ENCODE measurements at regions not wholly inside any gene's neighbourhood (a gene's known extent, or its start where the extent isn't known, plus 50 kb on each side); places are given as distances from the start of the nearest gene placed in this dataset.

DNA sequence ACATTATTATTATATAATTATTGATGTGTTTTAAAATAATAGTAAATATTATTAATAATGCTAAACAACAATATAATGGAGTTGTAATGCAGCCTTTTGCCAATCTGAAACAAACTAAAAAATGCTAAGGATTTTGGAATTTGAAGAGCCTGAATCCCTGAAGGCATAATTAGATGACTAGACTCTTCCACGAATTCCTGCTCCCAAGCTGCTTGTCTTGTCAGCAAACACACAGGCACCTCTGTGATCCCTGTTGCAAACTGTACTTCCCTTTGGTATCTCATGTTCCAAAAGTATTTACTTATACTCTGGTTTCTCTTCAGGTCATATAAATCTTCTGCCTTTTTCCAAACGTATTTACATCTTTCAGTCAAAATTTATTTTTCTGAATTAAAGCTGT is 1862.4 kb downstream of the OLFM4 start:
- whole genome bisulfite sequencing (ENCODE audit: insufficient coverage), result 25% methylated on average over 1 of the region's 2 CpGs
- H3K4me1 ChIP-seq (ENCODE audit: control insufficient read depth, insufficient read depth, low read length), result no peaks in the 10 kb centered on the region
- no peaks in the 10 kb centered on the region for H3K36me3 ChIP-seq (ENCODE audit: control insufficient read depth, insufficient read depth, low read length)
- H3K27ac ChIP-seq (ENCODE audit: low read depth, low read length), result no peak overlapping the region
- H3K4me3 ChIP-seq (ENCODE audit: low read depth, low read length), result no peak overlapping the region
- H3K9me3 ChIP-seq (ENCODE audit: control insufficient read depth, insufficient read depth, low read length), result no peaks in the 10 kb centered on the region
- no peak for DNase-seq (ENCODE audit: low read depth in 4 of 6, low spot score in 6 of 6)
- H3K27me3 ChIP-seq (ENCODE audit: control insufficient read depth, insufficient read depth, low read length), result no peaks in the 10 kb centered on the region

DNA sequence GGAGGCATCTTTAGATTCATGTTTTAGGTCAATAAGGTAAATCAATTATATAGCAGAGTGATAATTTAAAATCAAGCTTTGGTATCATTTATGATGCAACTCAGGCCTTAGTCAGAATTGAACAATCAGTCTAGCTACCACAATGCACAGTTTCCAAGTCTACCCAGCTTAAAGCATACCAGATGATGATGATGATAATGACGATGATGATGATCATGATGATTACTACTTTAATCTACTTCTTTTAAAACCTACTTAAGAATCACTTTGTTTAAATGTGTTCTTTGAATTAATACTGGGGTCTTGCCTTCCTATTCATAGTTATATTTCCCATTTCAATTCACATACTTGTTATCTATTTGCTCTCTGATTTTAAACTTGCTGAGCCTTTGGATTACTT is 1872.7 kb downstream of the OLFM4 start:
- H3K36me3 ChIP-seq (ENCODE audit: control insufficient read depth, insufficient read depth, low read length), result no peaks in the 10 kb centered on the region
- H3K4me1 ChIP-seq (ENCODE audit: control insufficient read depth, insufficient read depth, low read length), result no peaks in the 10 kb centered on the region
- H3K9me3 ChIP-seq (ENCODE audit: control insufficient read depth, insufficient read depth, low read length), result no peaks in the 10 kb centered on the region
- WGBS (ENCODE audit: insufficient coverage), result no CpG with 5 or more reads among the region's 1 CpG
- no peak overlapping the region for H3K4me3 ChIP-seq (ENCODE audit: low read depth, low read length)
- H3K27ac ChIP-seq (ENCODE audit: low read depth, low read length), result no peak overlapping the region
- no peak for DNase-seq (ENCODE audit: low read depth in 4 of 6, low spot score in 6 of 6)
- H3K27me3 ChIP-seq (ENCODE audit: control insufficient read depth, insufficient read depth, low read length), result no peaks in the 10 kb centered on the region

DNA sequence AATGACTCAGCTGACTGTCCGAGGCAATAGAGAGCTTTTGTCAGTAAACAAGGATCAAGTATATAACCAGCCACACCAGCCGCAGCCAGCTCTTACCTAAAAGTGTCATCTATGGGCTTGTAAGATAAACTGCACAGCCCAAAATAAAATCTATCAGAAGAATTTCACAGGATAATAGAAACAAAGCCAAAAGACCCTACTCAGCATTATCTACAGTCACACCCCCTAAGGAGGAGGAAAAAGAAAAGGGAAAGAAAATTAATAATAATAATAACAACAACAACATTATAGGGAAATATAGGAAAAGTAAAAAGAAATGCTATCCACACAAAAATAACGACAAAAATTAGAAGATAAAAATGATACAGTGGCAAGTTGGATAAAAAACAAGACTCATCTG is 1883.8 kb downstream of the OLFM4 start:
- Histone ChIP-seq H3K4me1 (ENCODE audit: control insufficient read depth, insufficient read depth, low read length) (no peaks in the 10 kb centered on the region), H3K4me3 (ENCODE audit: low read depth, low read length) (no peak overlapping the region), H3K27me3 (ENCODE audit: control insufficient read depth, insufficient read depth, low read length) (no peaks in the 10 kb centered on the region), H3K27ac (ENCODE audit: low read depth, low read length) (no peak overlapping the region), H3K36me3 (ENCODE audit: control insufficient read depth, insufficient read depth, low read length) (no peaks in the 10 kb centered on the region), H3K9me3 (ENCODE audit: control insufficient read depth, insufficient read depth, low read length) (no peaks in the 10 kb centered on the region)
- WGBS (ENCODE audit: insufficient coverage), result no CpG with 5 or more reads among the region's 3 CpGs
- no peak for DNase-seq (ENCODE audit: low read depth in 4 of 6, low spot score in 6 of 6)

DNA sequence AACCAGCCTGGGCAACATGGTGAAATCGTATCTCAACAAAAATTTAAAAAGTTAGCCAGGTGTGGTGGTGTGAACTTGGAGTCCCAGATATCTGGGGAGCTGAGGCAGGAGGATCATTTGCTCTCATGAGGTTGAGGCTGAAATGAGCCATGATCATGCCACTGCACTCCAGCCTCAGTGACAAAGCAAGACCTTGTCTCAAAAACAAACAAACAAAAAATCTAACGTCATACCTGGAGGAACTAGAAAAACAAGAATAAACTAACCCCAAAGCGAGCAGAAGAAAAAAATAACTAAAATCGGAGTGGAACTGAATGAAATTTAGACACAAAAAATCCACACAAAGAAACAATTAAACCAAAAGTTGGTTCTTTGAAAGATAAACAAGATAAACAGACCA is 1885.1 kb downstream of the OLFM4 start:
- H3K36me3 ChIP-seq (ENCODE audit: control insufficient read depth, insufficient read depth, low read length), result no peaks in the 10 kb centered on the region
- no peak overlapping the region for H3K27ac ChIP-seq (ENCODE audit: low read depth, low read length)
- no CpG with 5 or more reads among the region's 4 CpGs for WGBS (ENCODE audit: insufficient coverage)
- no peaks in the 10 kb centered on the region for H3K9me3 ChIP-seq (ENCODE audit: control insufficient read depth, insufficient read depth, low read length)
- DNase-seq (ENCODE audit: low read depth in 4 of 6, low spot score in 6 of 6), result no peak
- no peak overlapping the region for H3K4me3 ChIP-seq (ENCODE audit: low read depth, low read length)
- H3K27me3 ChIP-seq (ENCODE audit: control insufficient read depth, insufficient read depth, low read length), result no peaks in the 10 kb centered on the region
- H3K4me1 ChIP-seq (ENCODE audit: control insufficient read depth, insufficient read depth, low read length), result no peaks in the 10 kb centered on the region

DNA sequence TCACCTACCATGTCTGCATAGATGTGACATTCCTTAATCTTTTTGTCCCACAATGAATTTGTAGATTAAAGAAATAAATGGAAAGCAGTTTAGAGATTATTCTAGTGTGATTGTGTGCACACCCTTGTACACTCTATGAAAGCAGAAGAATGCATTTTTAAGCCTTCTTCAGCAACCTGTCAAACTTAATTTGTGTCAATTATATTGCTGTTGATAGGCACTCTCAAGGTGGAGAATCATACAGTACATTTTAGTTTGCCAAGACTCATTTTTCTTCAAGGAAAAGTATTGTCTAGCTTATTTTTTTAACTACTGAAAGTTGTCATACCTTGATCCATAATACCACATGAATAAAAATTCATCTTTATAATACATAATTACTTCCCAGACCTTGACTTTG is 1898.9 kb downstream of the OLFM4 start:
- DNase-seq (ENCODE audit: low read depth in 4 of 6, low spot score in 6 of 6), result no peak
- H3K9me3 ChIP-seq (ENCODE audit: control insufficient read depth, insufficient read depth, low read length), result no peaks in the 10 kb centered on the region

DNA sequence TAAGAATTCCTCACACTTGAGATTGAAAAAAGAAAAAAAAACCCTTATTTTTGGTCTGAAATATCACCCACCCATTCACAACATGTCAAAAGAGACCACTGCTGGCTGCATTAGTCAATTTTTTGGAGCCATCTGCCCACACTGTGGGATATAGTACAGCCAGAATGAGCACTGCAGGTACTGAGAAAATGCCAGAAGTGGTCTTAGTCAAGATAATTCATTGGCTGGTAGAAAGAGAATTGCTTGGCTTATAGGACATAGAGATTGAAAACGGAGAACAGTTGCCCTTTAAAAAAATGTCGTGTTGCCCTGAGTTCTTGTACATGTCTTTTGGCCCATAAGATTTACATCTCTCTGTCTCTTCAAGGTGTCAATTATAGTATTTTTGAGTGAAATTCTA is 1899.5 kb downstream of the OLFM4 start:
- Histone ChIP-seq H3K36me3 (ENCODE audit: control insufficient read depth, insufficient read depth, low read length) (no peaks in the 10 kb centered on the region), H3K9me3 (ENCODE audit: control insufficient read depth, insufficient read depth, low read length) (no peaks in the 10 kb centered on the region), H3K4me1 (ENCODE audit: control insufficient read depth, insufficient read depth, low read length) (no peaks in the 10 kb centered on the region), H3K27ac (ENCODE audit: low read depth, low read length) (no peak overlapping the region), H3K27me3 (ENCODE audit: control insufficient read depth, insufficient read depth, low read length) (no peaks in the 10 kb centered on the region), H3K4me3 (ENCODE audit: low read depth, low read length) (no peak overlapping the region)
- WGBS (ENCODE audit: insufficient coverage), result 100% methylated on average over 1 of the region's 2 CpGs
- DNase-seq (ENCODE audit: low read depth in 4 of 6, low spot score in 6 of 6), result peak in 1 of 6 donors; percentile 11

More for the DNA sequence above, 1898.9 kb downstream of the OLFM4 start:
- Histone ChIP-seq H3K27me3 (ENCODE audit: control insufficient read depth, insufficient read depth, low read length) (no peaks in the 10 kb centered on the region), H3K4me3 (ENCODE audit: low read depth, low read length) (no peak overlapping the region), H3K4me1 (ENCODE audit: control insufficient read depth, insufficient read depth, low read length) (no peaks in the 10 kb centered on the region), H3K36me3 (ENCODE audit: control insufficient read depth, insufficient read depth, low read length) (no peaks in the 10 kb centered on the region), H3K27ac (ENCODE audit: low read depth, low read length) (no peak overlapping the region)

DNA sequence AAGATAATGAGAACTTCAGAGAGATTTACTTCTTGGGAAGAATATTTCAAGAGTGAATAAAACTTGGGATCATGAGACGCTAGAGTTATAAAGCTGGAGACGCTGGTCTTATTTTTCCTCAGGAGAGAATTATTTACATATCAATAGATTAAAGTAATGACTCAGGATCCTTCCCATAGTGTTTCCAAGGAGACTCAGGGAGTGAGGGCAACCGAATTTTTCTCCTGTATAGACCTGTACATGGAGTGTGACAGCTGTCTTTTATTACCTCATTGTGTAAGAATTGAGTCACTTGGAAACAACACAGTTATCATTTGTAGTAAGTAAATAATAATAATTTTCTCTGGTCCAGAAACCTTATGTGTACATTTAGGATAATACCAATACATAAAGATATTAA is 1905.5 kb downstream of the OLFM4 start:
- no peaks in the 10 kb centered on the region for H3K9me3 ChIP-seq (ENCODE audit: control insufficient read depth, insufficient read depth, low read length)
- WGBS (ENCODE audit: insufficient coverage), result no CpG with 5 or more reads among the region's 3 CpGs
- no peaks in the 10 kb centered on the region for H3K27me3 ChIP-seq (ENCODE audit: control insufficient read depth, insufficient read depth, low read length)
- no peaks in the 10 kb centered on the region for H3K36me3 ChIP-seq (ENCODE audit: control insufficient read depth, insufficient read depth, low read length)
- no peak overlapping the region for H3K4me3 ChIP-seq (ENCODE audit: low read depth, low read length)
- H3K4me1 ChIP-seq (ENCODE audit: control insufficient read depth, insufficient read depth, low read length), result no peaks in the 10 kb centered on the region
- H3K27ac ChIP-seq (ENCODE audit: low read depth, low read length), result no peak overlapping the region
- no peak for DNase-seq (ENCODE audit: low read depth in 4 of 6, low spot score in 6 of 6)

DNA sequence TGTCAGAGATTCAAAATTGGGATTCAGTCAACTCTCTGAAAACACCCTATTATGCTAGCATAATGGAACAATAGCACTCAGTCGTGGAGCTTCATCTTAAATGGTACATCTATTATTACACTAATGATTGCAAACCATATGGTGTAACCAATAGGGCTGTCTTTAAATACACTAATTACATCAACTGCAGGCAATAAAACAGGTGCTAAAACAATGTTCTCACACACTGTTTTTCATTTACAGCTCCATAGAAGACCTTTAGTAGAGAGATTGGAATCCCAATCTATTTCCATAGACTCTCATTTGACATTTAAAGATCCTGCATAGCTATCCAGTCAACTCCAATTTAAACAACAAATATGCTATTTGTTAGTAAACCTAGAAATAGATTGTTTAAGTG is 1917.4 kb downstream of the OLFM4 start:
- no peaks in the 10 kb centered on the region for H3K9me3 ChIP-seq (ENCODE audit: control insufficient read depth, insufficient read depth, low read length)
- no peaks in the 10 kb centered on the region for H3K4me1 ChIP-seq (ENCODE audit: control insufficient read depth, insufficient read depth, low read length)
- H3K27me3 ChIP-seq (ENCODE audit: control insufficient read depth, insufficient read depth, low read length), result no peaks in the 10 kb centered on the region
- DNase-seq (ENCODE audit: low read depth in 4 of 6, low spot score in 6 of 6), result peak in 2 of 6 donors; percentile 15 to 82
- H3K27ac ChIP-seq (ENCODE audit: low read depth, low read length), result no peak overlapping the region
- WGBS (ENCODE audit: insufficient coverage), result no CpG with 5 or more reads among the region's 1 CpG
- H3K4me3 ChIP-seq (ENCODE audit: low read depth, low read length), result no peak overlapping the region
- H3K36me3 ChIP-seq (ENCODE audit: control insufficient read depth, insufficient read depth, low read length), result no peaks in the 10 kb centered on the region

DNA sequence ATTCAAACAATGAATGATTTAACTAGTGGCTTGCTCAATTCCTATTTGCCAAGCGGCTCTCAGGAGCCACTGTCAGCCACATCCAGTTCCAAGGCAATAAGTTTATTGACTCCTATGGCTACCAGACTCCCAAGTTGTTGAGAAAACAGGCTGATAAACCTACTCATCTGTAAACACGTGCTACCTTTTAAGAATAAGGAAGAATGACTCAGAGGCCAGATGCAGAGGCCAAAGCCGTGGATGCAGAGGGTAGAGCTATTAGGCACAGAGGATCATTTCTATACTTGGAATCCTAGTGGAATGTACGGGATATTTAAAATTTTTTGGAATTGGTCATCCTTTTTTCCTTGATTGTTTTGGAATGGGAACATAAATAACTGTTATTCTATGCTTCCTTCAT is 1921.1 kb downstream of the OLFM4 start:
- Histone ChIP-seq H3K27ac (ENCODE audit: low read depth, low read length) (no peak overlapping the region), H3K9me3 (ENCODE audit: control insufficient read depth, insufficient read depth, low read length) (no peaks in the 10 kb centered on the region), H3K4me3 (ENCODE audit: low read depth, low read length) (no peak overlapping the region), H3K36me3 (ENCODE audit: control insufficient read depth, insufficient read depth, low read length) (no peaks in the 10 kb centered on the region), H3K27me3 (ENCODE audit: control insufficient read depth, insufficient read depth, low read length) (no peaks in the 10 kb centered on the region), H3K4me1 (ENCODE audit: control insufficient read depth, insufficient read depth, low read length) (no peaks in the 10 kb centered on the region)
- no peak for DNase-seq (ENCODE audit: low read depth in 4 of 6, low spot score in 6 of 6)
- 92% methylated on average over 2 of the region's 4 CpGs for WGBS (ENCODE audit: insufficient coverage)

DNA sequence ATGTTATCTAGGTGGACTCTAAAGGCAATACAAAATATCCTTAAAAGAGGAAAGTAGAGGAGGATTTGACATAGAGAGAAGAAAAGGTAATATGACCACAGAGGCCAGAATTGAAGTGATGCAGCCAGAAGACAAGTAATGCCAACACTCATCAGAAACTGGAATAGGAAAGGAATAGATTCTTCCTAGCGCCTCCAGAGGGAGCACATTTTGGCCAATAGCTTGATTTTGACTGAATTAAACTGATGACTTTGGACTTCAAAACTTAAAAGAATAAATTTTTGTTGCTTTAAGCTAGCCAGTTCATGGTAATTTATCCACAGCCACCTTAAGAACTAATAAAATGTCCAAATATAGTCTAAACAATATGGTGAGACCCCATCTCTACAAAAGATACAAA is 1921.9 kb downstream of the OLFM4 start:
- no peak for DNase-seq (ENCODE audit: low read depth in 4 of 6, low spot score in 6 of 6)
- 100% methylated on average over 1 of the region's 1 CpG for WGBS (ENCODE audit: insufficient coverage)

More for the DNA sequence above, 1921.9 kb downstream of the OLFM4 start:
- Histone ChIP-seq H3K36me3 (ENCODE audit: control insufficient read depth, insufficient read depth, low read length) (no peaks in the 10 kb centered on the region), H3K27me3 (ENCODE audit: control insufficient read depth, insufficient read depth, low read length) (no peaks in the 10 kb centered on the region), H3K4me1 (ENCODE audit: control insufficient read depth, insufficient read depth, low read length) (no peaks in the 10 kb centered on the region), H3K9me3 (ENCODE audit: control insufficient read depth, insufficient read depth, low read length) (no peaks in the 10 kb centered on the region), H3K27ac (ENCODE audit: low read depth, low read length) (no peak overlapping the region), H3K4me3 (ENCODE audit: low read depth, low read length) (no peak overlapping the region)
